H9 (cell line): ENCODE measurements at regions not wholly inside any gene's neighbourhood (a gene's known extent, or its start where the extent isn't known, plus 50 kb on each side); places are given as distances from the start of the nearest gene placed in this dataset.

Experiments used
- DNase-seq: peaks from one replicate; pipeline ENCODE4 v3.0.0-alpha.2; 2017
- H2AFZ ChIP-seq: one replicate; pipeline ENCODE4 v1.6.1; 2013; ENCODE audit warnings: mild to moderate bottlenecking, low read length, control low read depth, moderate library complexity
- H2AK5ac ChIP-seq: 2 replicates; pipeline ENCODE4 v1.6.1; 2013; ENCODE audit warnings: low read length, control low read depth, mixed read lengths; ENCODE audit not compliant: insufficient read length
- H2BK120ac ChIP-seq: one replicate; pipeline ENCODE4 v1.6.1; 2013; ENCODE audit warnings: low read depth, mild to moderate bottlenecking, low read length, control low read depth, inconsistent platforms; ENCODE audit not compliant: poor library complexity, severe bottlenecking
- H2BK12ac ChIP-seq: 2 replicates; pipeline ENCODE4 v1.6.1; 2013; ENCODE audit warnings: low read length, control low read depth, mixed read lengths, low read depth; ENCODE audit not compliant: insufficient read length
- H2BK15ac ChIP-seq: 2 replicates; pipeline ENCODE4 v1.6.1; 2013; ENCODE audit warnings: low read depth, low read length, control low read depth
- H2BK20ac ChIP-seq: one replicate; pipeline ENCODE4 v1.6.1; 2013; ENCODE audit warnings: low read depth, mild to moderate bottlenecking, low read length, control low read depth, inconsistent platforms; ENCODE audit not compliant: poor library complexity, severe bottlenecking
- H2BK5ac ChIP-seq: 2 replicates; pipeline ENCODE4 v1.6.1; 2013; ENCODE audit warnings: low read length, control low read depth, mixed read lengths; ENCODE audit not compliant: insufficient read length
- H3K14ac ChIP-seq: 2 replicates; pipeline ENCODE4 v1.6.1; 2013; ENCODE audit warnings: low read length, control low read depth; ENCODE audit not compliant: insufficient read depth
- H3K18ac ChIP-seq: 2 replicates; pipeline ENCODE4 v1.6.1; 2013; ENCODE audit warnings: low read depth, mild to moderate bottlenecking, mixed read lengths, low read length, control low read depth; ENCODE audit not compliant: insufficient read length
- H3K23ac ChIP-seq: 2 replicates; pipeline ENCODE4 v1.6.1; 2013; ENCODE audit warnings: low read length, control low read depth, mixed read lengths, low read depth; ENCODE audit not compliant: insufficient read length
- H3K23me2 ChIP-seq: 2 replicates; pipeline ENCODE4 v1.6.1; 2013; ENCODE audit warnings: low read depth, mild to moderate bottlenecking, mixed read lengths, low read length, control low read depth; ENCODE audit not compliant: insufficient read length, poor library complexity, severe bottlenecking
- H3K27ac ChIP-seq: 2 replicates; pipeline ENCODE4 v1.5.1; 2013; ENCODE audit warnings: low read length, control low read depth, mixed read lengths, low read depth; ENCODE audit not compliant: insufficient read length
- H3K27me3 ChIP-seq: 2 replicates; pipeline ENCODE4 v1.6.1; 2013; ENCODE audit warnings: low read length, control low read depth, inconsistent platforms; ENCODE audit not compliant: insufficient read depth
- H3K4ac ChIP-seq: 2 replicates; pipeline ENCODE4 v1.6.1; 2013; ENCODE audit warnings: low read depth, mild to moderate bottlenecking, control low read depth, inconsistent platforms, low read length, moderate library complexity
- H3K4me1 ChIP-seq: 2 replicates; pipeline ENCODE4 v1.6.1; 2013; ENCODE audit warnings: low read length, control low read depth, inconsistent platforms; ENCODE audit not compliant: insufficient read depth
- H3K4me2 ChIP-seq: 2 replicates; pipeline ENCODE4 v1.6.1; 2013; ENCODE audit warnings: low read length, control low read depth, mixed read lengths; ENCODE audit not compliant: insufficient read length, insufficient read depth
- H3K56ac ChIP-seq: 2 replicates; pipeline ENCODE4 v1.6.1; 2013; ENCODE audit warnings: low read depth, mild to moderate bottlenecking, mixed read lengths, low read length, control low read depth; ENCODE audit not compliant: insufficient read length
- H3K79me1 ChIP-seq: 2 replicates; pipeline ENCODE4 v1.6.1; 2013; ENCODE audit warnings: low read depth, mild to moderate bottlenecking, moderate library complexity, low read length, control low read depth, inconsistent platforms; ENCODE audit not compliant: insufficient read depth, poor library complexity, severe bottlenecking
- H3K79me2 ChIP-seq: 2 replicates; pipeline ENCODE4 v1.6.1; 2013; ENCODE audit warnings: low read length, control low read depth, inconsistent platforms; ENCODE audit not compliant: insufficient read depth
- H3K9ac ChIP-seq: 2 replicates; pipeline ENCODE4 v1.6.1; 2013; ENCODE audit warnings: low read length, control low read depth, mixed read lengths; ENCODE audit not compliant: insufficient read length; ENCODE audit errors: extremely low read depth
- H3K9me3 ChIP-seq: one replicate; pipeline ENCODE4 v1.6.1; 2013; ENCODE audit warnings: low read depth, low read length, inconsistent platforms; ENCODE audit not compliant: control insufficient read depth
- H3T11ph ChIP-seq: one replicate; pipeline ENCODE4 v1.6.1; 2013; ENCODE audit warnings: mild to moderate bottlenecking, low read length, control low read depth, inconsistent platforms
- H4K20me1 ChIP-seq: one replicate; pipeline ENCODE4 v1.6.1; 2013; ENCODE audit not compliant: control insufficient read depth, insufficient read length, insufficient read depth
- H4K5ac ChIP-seq: 2 replicates; pipeline ENCODE4 v1.6.1; 2013; ENCODE audit warnings: low read depth, mild to moderate bottlenecking, mixed read lengths, low read length, control low read depth; ENCODE audit not compliant: insufficient read length
- H4K8ac ChIP-seq: replicated peaks from 2 replicates; pipeline ENCODE4 v1.6.1; 2013; ENCODE audit warnings: low read length, control low read depth, mixed read lengths, low read depth; ENCODE audit not compliant: insufficient read length
- H4K91ac ChIP-seq: 2 replicates; pipeline ENCODE4 v1.6.1; 2013; ENCODE audit warnings: low read depth, mild to moderate bottlenecking, moderate library complexity, mixed read lengths, low read length, control low read depth; ENCODE audit not compliant: insufficient read length
- H3K27ac Mint-ChIP-seq, 3 experiments: 2 replicates in 2 of 3; 3 replicates in 1 of 3; pipeline ENCODE4 v1.8.0; 2020 to 2021; ENCODE audit warnings: mixed read lengths in 3 of 3, mild to moderate bottlenecking in 1 of 3, moderate library complexity in 1 of 3
- H3K27me3 Mint-ChIP-seq: 2 replicates; pipeline ENCODE4 v1.8.0; 2021; ENCODE audit warnings: low read depth, mild to moderate bottlenecking, moderate library complexity, mixed read lengths
- H3K36me3 Mint-ChIP-seq, 3 experiments: 2 replicates in 2 of 3; 3 replicates in 1 of 3; pipeline ENCODE4 v1.8.0; 2020 to 2021; ENCODE audit warnings: low read depth in 3 of 3, mixed read lengths in 3 of 3; ENCODE audit not compliant: insufficient read depth in 1 of 3
- H3K4me1 Mint-ChIP-seq, 2 experiments: 2 replicates each; pipeline ENCODE4 v1.8.0; 2020; ENCODE audit warnings: mixed read lengths in 2 of 2
- H3K4me3 Mint-ChIP-seq, 2 experiments: 2 replicates in 1 of 2; 3 replicates in 1 of 2; pipeline ENCODE4 v1.8.0; 2020 to 2021; ENCODE audit warnings: mild to moderate bottlenecking in 2 of 2, mixed read lengths in 2 of 2, moderate library complexity in 1 of 2
- H3K9me3 Mint-ChIP-seq, 2 experiments: 2 replicates in 1 of 2; 3 replicates in 1 of 2; pipeline ENCODE4 v1.8.0; 2020; ENCODE audit warnings: mild to moderate bottlenecking in 2 of 2, mixed read lengths in 2 of 2, moderate library complexity in 1 of 2
- TF ChIP-seq, protein P1 (sequence below): fragments of 200-600 bp; sonication (generic); conservative IDR thresholded peaks from 3 replicates; pipeline ENCODE4 v1.8.0; 2021; ENCODE audit warnings: antibody characterized with exemption, mild to moderate bottlenecking

DNA sequence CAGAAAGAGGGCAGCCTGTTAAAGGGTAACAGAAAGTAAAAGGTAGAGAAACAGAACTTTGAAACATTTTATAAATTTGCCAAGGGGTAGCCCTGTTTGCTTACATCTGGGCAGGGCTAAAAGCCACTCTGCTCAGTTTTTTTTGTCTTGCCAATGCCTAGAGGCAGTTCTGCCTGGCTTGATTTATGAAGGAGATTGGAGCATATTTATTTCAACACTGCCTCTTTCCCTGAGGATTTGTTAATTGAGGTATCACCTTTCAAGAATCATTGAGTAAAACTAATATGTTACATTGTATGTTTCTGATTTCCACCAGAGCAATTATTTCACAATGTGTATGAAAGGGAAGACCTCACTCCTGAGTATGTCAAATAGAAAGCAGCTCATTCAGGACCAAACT, 160.8 kb downstream of the GXYLT1 start:
- Histone ChIP-seq H2BK120ac (no peak overlapping the region), H3K4me2 (no peak overlapping the region), H4K91ac (no peak overlapping the region), H3K18ac (no peak overlapping the region), H3K27ac (no peak overlapping the region), H2BK12ac (no peak overlapping the region), H3T11ph (no peak overlapping the region), H4K8ac (no peak overlapping the region), H3K9ac (no peak overlapping the region), H3K79me2 (no peaks in the 10 kb centered on the region), H3K23ac (no peak overlapping the region), H4K5ac (no peak overlapping the region), H3K9me3 (peaks cover 4% of the 10 kb centered on the region), H3K23me2 (no peaks in the 10 kb centered on the region), H3K14ac (no peak overlapping the region), H2AK5ac (no peak overlapping the region), H3K4ac (no peak overlapping the region), H2BK20ac (no peak overlapping the region), H2AFZ (no peak overlapping the region), H3K79me1 (no peaks in the 10 kb centered on the region), H3K27me3 (no peaks in the 10 kb centered on the region), H4K20me1 (no peaks in the 10 kb centered on the region), H2BK5ac (no peak overlapping the region), H3K4me1 (no peaks in the 10 kb centered on the region), H2BK15ac (no peak overlapping the region), H3K56ac (no peak overlapping the region)
- H3K36me3 Mint-ChIP-seq: peaks cover 8 to 12% (median 8%) of the 10 kb centered on the region in 3 experiments; a peak in 5 of 7 replicates
- TF ChIP-seq, protein P1, sequence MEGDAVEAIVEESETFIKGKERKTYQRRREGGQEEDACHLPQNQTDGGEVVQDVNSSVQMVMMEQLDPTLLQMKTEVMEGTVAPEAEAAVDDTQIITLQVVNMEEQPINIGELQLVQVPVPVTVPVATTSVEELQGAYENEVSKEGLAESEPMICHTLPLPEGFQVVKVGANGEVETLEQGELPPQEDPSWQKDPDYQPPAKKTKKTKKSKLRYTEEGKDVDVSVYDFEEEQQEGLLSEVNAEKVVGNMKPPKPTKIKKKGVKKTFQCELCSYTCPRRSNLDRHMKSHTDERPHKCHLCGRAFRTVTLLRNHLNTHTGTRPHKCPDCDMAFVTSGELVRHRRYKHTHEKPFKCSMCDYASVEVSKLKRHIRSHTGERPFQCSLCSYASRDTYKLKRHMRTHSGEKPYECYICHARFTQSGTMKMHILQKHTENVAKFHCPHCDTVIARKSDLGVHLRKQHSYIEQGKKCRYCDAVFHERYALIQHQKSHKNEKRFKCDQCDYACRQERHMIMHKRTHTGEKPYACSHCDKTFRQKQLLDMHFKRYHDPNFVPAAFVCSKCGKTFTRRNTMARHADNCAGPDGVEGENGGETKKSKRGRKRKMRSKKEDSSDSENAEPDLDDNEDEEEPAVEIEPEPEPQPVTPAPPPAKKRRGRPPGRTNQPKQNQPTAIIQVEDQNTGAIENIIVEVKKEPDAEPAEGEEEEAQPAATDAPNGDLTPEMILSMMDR: no peak
- H3K27me3 Mint-ChIP-seq: no peaks in the 10 kb centered on the region
- peaks cover 14 to 19% of the 10 kb centered on the region in 2 experiments for H3K9me3 Mint-ChIP-seq
- H3K4me1 Mint-ChIP-seq: peaks cover 5 to 16% of the 10 kb centered on the region in 2 experiments
- DNase-seq: no peak
- H3K27ac Mint-ChIP-seq: no peak overlapping the region
- no peak overlapping the region for H3K4me3 Mint-ChIP-seq
